Coronary artery (tissue), 2 donors: ENCODE measurements at regions not wholly inside any gene's neighbourhood (a gene's known extent, or its start where the extent isn't known, plus 50 kb on each side); places are given as distances from the start of the nearest gene placed in this dataset.

Source experiments
- DNase-seq: peaks from one replicate; pipeline ENCODE4 v3.0.0-alpha.2; 2017; ENCODE audit warnings: low spot score
- H3K27ac ChIP-seq, 2 donors: fragments of 200-600 bp; sonication (generic); one replicate each; pipeline ENCODE4 v1.5.1; 2016 to 2019
- H3K4me3 ChIP-seq: fragments of 200-600 bp; sonication (generic); 2 replicates; pipeline ENCODE4 v1.5.1; 2016; ENCODE audit warnings: mild to moderate bottlenecking, moderate library complexity
- TF ChIP-seq, protein P1 (sequence below): fragments of 200-600 bp; sonication (generic); IDR thresholded peaks from one replicate; pipeline ENCODE4 v1.5.1; 2019; ENCODE audit warnings: antibody characterized with exemption

GRCh38 chr21:41578083-41578482, 70.1 kb upstream of the TMPRSS2 start:
- DNase-seq: no peak
- TF ChIP-seq, protein P1, sequence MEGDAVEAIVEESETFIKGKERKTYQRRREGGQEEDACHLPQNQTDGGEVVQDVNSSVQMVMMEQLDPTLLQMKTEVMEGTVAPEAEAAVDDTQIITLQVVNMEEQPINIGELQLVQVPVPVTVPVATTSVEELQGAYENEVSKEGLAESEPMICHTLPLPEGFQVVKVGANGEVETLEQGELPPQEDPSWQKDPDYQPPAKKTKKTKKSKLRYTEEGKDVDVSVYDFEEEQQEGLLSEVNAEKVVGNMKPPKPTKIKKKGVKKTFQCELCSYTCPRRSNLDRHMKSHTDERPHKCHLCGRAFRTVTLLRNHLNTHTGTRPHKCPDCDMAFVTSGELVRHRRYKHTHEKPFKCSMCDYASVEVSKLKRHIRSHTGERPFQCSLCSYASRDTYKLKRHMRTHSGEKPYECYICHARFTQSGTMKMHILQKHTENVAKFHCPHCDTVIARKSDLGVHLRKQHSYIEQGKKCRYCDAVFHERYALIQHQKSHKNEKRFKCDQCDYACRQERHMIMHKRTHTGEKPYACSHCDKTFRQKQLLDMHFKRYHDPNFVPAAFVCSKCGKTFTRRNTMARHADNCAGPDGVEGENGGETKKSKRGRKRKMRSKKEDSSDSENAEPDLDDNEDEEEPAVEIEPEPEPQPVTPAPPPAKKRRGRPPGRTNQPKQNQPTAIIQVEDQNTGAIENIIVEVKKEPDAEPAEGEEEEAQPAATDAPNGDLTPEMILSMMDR: no peak
- H3K27ac ChIP-seq: no peak overlapping the region

GRCh38 chr21:41576013-41576615, 68.2 kb upstream of the TMPRSS2 start:
- Histone ChIP-seq H3K27ac (no peak overlapping the region), H3K4me3 (no peak overlapping the region)
- TF ChIP-seq, protein P1: no peak
- no peak for DNase-seq

More at GRCh38 chr21:41578083-41578482, 70.1 kb upstream of the TMPRSS2 start:
- no peak overlapping the region for H3K4me3 ChIP-seq

- Histone ChIP-seq H3K27ac (no peak overlapping the region), H3K4me3 (no peak overlapping the region)
- TF ChIP-seq, protein P1: no peak
- no peak for DNase-seq
These were observed 66.1 kb upstream of the TMPRSS2 start for GRCh38 chr21:41573902-41574690.

DNA sequence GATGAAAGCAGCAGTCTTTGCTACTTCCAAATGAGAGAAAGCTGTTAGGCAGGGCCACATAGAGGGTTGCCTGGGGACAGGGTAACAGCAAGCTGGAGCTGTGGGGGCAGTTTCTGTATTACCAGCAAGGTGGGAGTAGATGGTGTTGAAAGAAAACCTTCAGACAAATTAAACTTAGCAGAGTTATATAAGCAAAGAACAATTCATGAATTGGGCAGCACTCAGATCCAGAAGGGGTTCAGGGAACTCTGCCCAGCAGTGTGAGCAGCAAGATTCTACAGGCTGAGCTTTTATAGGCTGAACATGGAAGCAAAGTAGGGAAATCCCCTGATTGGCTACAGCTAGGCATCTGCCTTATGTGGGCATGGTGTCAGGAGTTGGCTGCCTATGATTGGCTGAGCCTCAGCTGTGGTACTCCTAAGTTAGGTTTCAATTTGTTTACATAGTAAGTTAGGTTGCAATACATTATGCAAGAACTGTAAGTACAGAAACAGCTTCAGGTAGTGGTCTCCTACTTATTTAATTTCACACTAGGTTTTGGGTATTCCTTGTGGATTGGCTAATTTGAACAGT, 64.1 kb upstream of the TMPRSS2 start:
- H3K4me3 ChIP-seq: no peak overlapping the region

GRCh38 chr21:41570791-41571355, 62.9 kb upstream of the TMPRSS2 start:
- DNase-seq: no peak
- Histone ChIP-seq H3K4me3 (no peak overlapping the region), H3K27ac (no peak overlapping the region)
- TF ChIP-seq, protein P1: no peak

More for the DNA sequence above, 64.1 kb upstream of the TMPRSS2 start:
- TF ChIP-seq, protein P1: no peak
- no peak for DNase-seq
- H3K27ac ChIP-seq: no peak overlapping the region

- Histone ChIP-seq H3K27ac (no peak overlapping the region), H3K4me3 (no peak overlapping the region)
- no peak for DNase-seq
- TF ChIP-seq, protein P1: no peak
These were observed 60.8 kb upstream of the TMPRSS2 start for GRCh38 chr21:41568606-41569385.
